ENCODE measurements at regions not wholly inside any gene's neighbourhood (a gene's known extent, or its start where the extent isn't known, plus 50 kb on each side); places are given as distances from the start of the nearest gene placed in this dataset.
"Not testable (repeated sequence)": the region's sequence is repeated elsewhere in the genome, so short reads cannot be mapped to it uniquely, and the experiment has no call there.

- DNase-seq (ENCODE audit: low read depth in 2 of 2): no peak
Measured at GRCh38 chr12:46087916-46088439, 97.6 kb upstream of the SCAF11 start.

- DNase-seq (ENCODE audit: low read depth in 2 of 2): no peak
Measured at GRCh38 chr12:46084666-46085631, 94.6 kb upstream of the SCAF11 start.

GRCh38 chr12:46082490-46083200 is 92.3 kb upstream of the SCAF11 start:
- no peak for DNase-seq (ENCODE audit: low read depth in 2 of 2)

DNA sequence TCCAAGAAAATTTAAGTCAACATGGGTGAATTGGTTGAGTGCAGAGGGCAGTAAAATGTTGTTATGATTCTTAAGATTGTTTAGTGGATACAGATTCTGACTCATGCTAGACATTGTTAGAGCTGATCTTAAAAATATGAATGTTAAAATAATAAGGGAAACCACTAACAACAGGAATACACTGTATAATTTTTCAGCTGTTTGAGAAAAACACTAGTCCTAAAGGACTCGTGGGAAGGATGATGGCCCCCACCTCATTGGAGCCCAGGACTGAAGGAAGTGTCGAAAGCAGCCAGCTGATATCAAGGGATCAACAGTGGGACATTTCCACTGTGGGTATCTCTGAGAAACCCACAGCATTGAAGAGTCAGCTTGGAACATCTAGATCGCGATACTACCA is 82.9 kb upstream of the SCAF11 start:
- DNase-seq (ENCODE audit: low read depth in 2 of 2): no peak

- DNase-seq (ENCODE audit: low read depth in 2 of 2): peak; percentile 64 to 74
Measured at GRCh38 chr12:46071769-46072624, 81.6 kb upstream of the SCAF11 start.

GRCh38 chr12:46071335-46071734 is 81.0 kb upstream of the SCAF11 start:
- DNase-seq (ENCODE audit: low read depth in 2 of 2): no peak

GRCh38 chr12:46067094-46067493 is 76.7 kb upstream of the SCAF11 start:
- no peak for DNase-seq (ENCODE audit: low read depth in 2 of 2)

DNA sequence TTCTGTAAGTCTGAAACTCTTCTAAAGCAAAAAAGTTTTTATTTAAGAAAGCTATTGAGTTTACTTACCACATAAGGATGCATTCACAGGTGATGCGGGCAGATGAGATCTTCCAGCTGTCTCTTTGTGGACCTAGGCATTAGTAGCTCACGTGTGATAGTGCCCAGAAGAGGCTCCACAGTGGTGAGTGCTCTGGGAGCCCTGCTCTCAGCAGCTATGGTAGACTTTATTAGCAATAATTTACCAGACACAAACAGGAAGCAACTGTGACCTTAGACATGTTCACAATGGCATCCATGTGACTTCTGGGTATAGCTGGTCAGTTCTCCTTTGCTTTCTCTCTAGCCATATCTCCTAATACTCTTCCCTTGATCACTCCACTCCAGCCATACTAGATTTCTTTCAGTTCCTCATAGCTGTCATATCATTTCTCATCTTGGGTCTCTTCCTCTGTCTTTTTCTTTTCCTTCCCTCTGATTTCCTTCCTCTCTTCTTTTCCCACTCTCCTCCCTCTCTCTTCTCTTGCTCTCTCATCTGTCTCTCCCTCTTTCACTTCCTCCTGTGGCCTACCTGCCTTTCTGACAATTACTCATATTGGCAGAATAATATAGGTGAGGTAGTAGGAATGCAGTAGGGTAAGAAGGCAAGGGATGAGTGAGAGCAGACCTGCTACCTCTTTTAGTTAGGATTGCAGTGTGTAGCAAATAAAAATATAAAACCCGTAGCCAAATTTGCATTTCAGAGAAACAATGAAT is 75.2 kb upstream of the SCAF11 start:
- no peak for DNase-seq (ENCODE audit: low read depth in 2 of 2)

DNA sequence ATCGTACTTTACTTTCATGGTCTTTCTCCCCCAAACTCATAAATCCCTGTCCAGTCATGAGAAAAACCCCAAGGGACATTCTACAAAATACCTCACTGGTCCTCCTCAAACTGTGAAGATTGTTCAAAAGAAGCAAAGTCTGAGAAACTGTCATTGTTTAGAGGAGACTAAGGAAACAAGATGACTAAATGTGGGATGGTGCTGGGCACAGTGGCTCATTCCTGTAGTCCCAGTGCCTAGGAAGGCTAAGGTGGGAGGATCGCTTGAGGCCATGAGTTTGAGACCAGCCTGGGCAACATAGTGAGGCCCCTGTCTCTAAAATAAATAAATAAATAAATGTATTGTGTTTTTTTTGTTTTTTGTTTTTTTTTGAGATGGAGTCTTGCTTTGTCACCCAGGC is 74.2 kb upstream of the SCAF11 start:
- no peak for DNase-seq (ENCODE audit: low read depth in 2 of 2)

DNA sequence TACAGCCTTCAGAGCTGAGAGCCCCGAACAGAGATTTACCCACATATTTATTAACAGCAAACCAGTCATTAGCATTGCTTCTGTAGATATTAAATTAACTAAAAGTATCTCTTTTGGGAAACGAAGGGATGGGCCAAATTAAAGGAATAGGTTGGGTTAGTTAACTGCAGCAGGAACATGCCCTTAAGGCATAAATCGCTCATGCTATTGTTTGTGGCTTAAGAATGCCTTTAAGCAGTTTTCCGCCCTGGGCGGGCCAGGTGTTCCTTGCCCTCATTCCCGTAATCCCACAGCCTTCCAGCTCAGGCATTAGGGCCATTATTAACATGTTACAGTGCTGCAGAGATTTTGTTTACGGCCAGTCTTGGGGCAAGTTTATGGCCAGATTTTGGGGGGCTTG is 68.3 kb upstream of the SCAF11 start:
- DNase-seq (ENCODE audit: low read depth in 2 of 2): not testable (repeated sequence)

- DNase-seq (ENCODE audit: low read depth in 2 of 2): no peak
Measured at GRCh38 chr12:46050805-46051204, 60.4 kb upstream of the SCAF11 start.

- peak in 1 of 2 donors; percentile 5 for DNase-seq (ENCODE audit: low read depth in 2 of 2)
Measured at GRCh38 chr12:46049665-46050064, 59.3 kb upstream of the SCAF11 start.

- DNase-seq (ENCODE audit: low read depth in 2 of 2): no peak
Measured at GRCh38 chr12:46046436-46046835, 56.1 kb upstream of the SCAF11 start.

GRCh38 chr12:46043972-46044520 is 53.7 kb upstream of the SCAF11 start:
- DNase-seq (ENCODE audit: low read depth in 2 of 2): no peak

Measured in lung microvascular endothelial cell (primary cell).